ENCODE measurements at regions not wholly inside any gene's neighbourhood (a gene's known extent, or its start where the extent isn't known, plus 50 kb on each side); places are given as distances from the start of the nearest gene placed in this dataset.

- BruUV-seq (replicated peaks), result no TSS peak
- H2AK5ac ChIP-seq (ENCODE audit: low read depth, low read length), result no peak overlapping the region
- ATAC-seq (ENCODE audit: low read depth) (no peak), DNase-seq (no peak)
- no peak overlapping the region for H3K4me3 ChIP-seq (ENCODE audit: insufficient read depth, low read depth, low read length)
- H4K20me1 ChIP-seq (ENCODE audit: insufficient read depth, low read length), result no peaks in the 10 kb centered on the region
- dilution Hi-C loops (cut with HindIII; ENCODE audit: low sequenced_read_pairs, unreplicated experiment) (no loop called here), in situ Hi-C loops (cut with MboI; ENCODE audit: low sequenced_read_pairs) (no loop called here), intact Hi-C loops (cut with micrococcal nuclease) (no loop called here)
- H3K27me3 ChIP-seq (ENCODE audit: control insufficient read depth, insufficient read depth, low read length), result no peaks in the 10 kb centered on the region
- H3K9ac ChIP-seq (ENCODE audit: low read depth, low read length), result no peak overlapping the region
- H2AFZ ChIP-seq (replicated peaks; ENCODE audit: low read length, poor library complexity), result no peak overlapping the region
- POLR2A ChIA-PET (ENCODE audit: unreplicated experiment), result no interaction called here
- H3K4me1 ChIP-seq (ENCODE audit: control insufficient read depth, insufficient read depth, low read length), result no peaks in the 10 kb centered on the region
- H3K4me2 ChIP-seq (ENCODE audit: low read depth, low read length), result no peak overlapping the region
- no peak overlapping the region for H2AK9ac ChIP-seq (replicated peaks; ENCODE audit: low read depth, low read length, poor library complexity)
- H2BK120ac ChIP-seq (ENCODE audit: low read depth, low read length), result no peak overlapping the region
- H3K23ac ChIP-seq (ENCODE audit: low read depth, low read length), result no peak overlapping the region
- CTCF ChIA-PET, result no interaction called here
- no peaks in the 10 kb centered on the region for H3K9me1 ChIP-seq (ENCODE audit: insufficient read depth, low read length)
- H3K18ac ChIP-seq (ENCODE audit: low read depth, low read length), result no peak overlapping the region
- 0% methylated on average over 1 of the region's 7 CpGs; no CpG with 5 or more reads in 1 of the 2 experiments for WGBS, 2 experiments (ENCODE audit: extremely low coverage in 2 of 2, insufficient read length in 1 of 2)
- no peak overlapping the region for H4K8ac ChIP-seq (ENCODE audit: low read depth in 2 of 2, low read length in 2 of 2)
- TF ChIP-seq BHLHE40 (IDR thresholded peaks at IDR 0.05; ENCODE audit: low read depth, low read length) (no peak), RCOR1 (IDR thresholded peaks at IDR 0.05; ENCODE audit: insufficient replicate concordance, low read length) (no peak), CHD1 (IDR thresholded peaks at IDR 0.05; ENCODE audit: low read depth, low read length) (no peak), POLR2A (IDR thresholded peaks at IDR 0.05; ENCODE audit: low read depth, low read length) (no peak), CTCF (conservative IDR thresholded peaks at IDR 0.05; ENCODE audit: low read depth, low read length) (no peak), CEBPB (IDR thresholded peaks at IDR 0.05; ENCODE audit: low read depth, low read length) (no peak), RFX5 (IDR thresholded peaks at IDR 0.05; ENCODE audit: low read depth, low read length) (no peak), FOS (IDR thresholded peaks at IDR 0.05; ENCODE audit: low read depth, low read length) (no peak), MAZ (IDR thresholded peaks at IDR 0.05; ENCODE audit: borderline replicate concordance, low read depth, low read length) (no peak), MXI1 (IDR thresholded peaks at IDR 0.05; ENCODE audit: borderline replicate concordance, low read depth, low read length) (no peak), SMC3 (IDR thresholded peaks at IDR 0.05; ENCODE audit: low read depth, low read length) (no peak), MAFK (IDR thresholded peaks at IDR 0.05; ENCODE audit: low read depth, low read length) (no peak), NFE2L2 (IDR thresholded peaks at IDR 0.05; ENCODE audit: low read depth, low read length) (no peak), ELK1 (IDR thresholded peaks at IDR 0.05; ENCODE audit: borderline replicate concordance, low read depth, low read length) (no peak)
- H3K36me3 ChIP-seq (ENCODE audit: control insufficient read depth, insufficient read depth, low read length), result no peaks in the 10 kb centered on the region
- H2BK20ac ChIP-seq (ENCODE audit: low read depth, low read length), result no peak overlapping the region
- H2BK15ac ChIP-seq (ENCODE audit: low read depth, low read length), result no peak overlapping the region
- no peak overlapping the region for H2BK5ac ChIP-seq (ENCODE audit: low read depth, low read length, poor library complexity, severe bottlenecking)
- no peak overlapping the region for H4K5ac ChIP-seq (ENCODE audit: low read depth, low read length)
- H3K79me1 ChIP-seq (ENCODE audit: low read depth in 1 of 2, low read length in 2 of 2), result no peaks in the 10 kb centered on the region
- peaks cover 57% of the 10 kb centered on the region for H3K9me3 ChIP-seq (ENCODE audit: control insufficient read depth, insufficient read depth, low read length)
- no peak overlapping the region for H3K14ac ChIP-seq (replicated peaks; ENCODE audit: low read depth, low read length)
- H3K56ac ChIP-seq (ENCODE audit: extremely low read depth, insufficient read depth, low read length), result no peak overlapping the region
- no peak overlapping the region for H3K27ac ChIP-seq (ENCODE audit: insufficient read depth, low read length)
- no peak overlapping the region for H4K91ac ChIP-seq (ENCODE audit: insufficient read depth, low read depth, low read length)
- no peak overlapping the region for H3K4ac ChIP-seq (ENCODE audit: low read depth, low read length)
These were observed 413.8 kb downstream of the BCL11B start for GRCh38 chr14:98858158-98858557.

Measured in IMR-90 (cell line).